A549 (cell line): ENCODE measurements at regions not wholly inside any gene's neighbourhood (a gene's known extent, or its start where the extent isn't known, plus 50 kb on each side); places are given as distances from the start of the nearest gene placed in this dataset.

Experiments
- ATAC-seq, 2 experiments: fragments of 200-7000 bp in 1 of 2; fragments of >200 bp in 1 of 2; cut with Nextera tagmentation in 1 of 2; cut with Tn5 transposase in 1 of 2; 3 replicates each; pipeline versions ENCODE4 v1.8.0 to v1.9.1; 2018 to 2020; ENCODE audit warnings: mild to moderate bottlenecking in 1 of 2, moderate library complexity in 1 of 2
- CTCF ChIA-PET: fragments of 300-600 bp; sonication (Branson Sonifier 250); formaldehyde crosslinking; extraction: SDS; loops from one replicate; lab custom pipeline; 2021; ENCODE audit warnings: antibody characterized with exemption, inconsistent platforms; lab: Yijun Ruan, JAX
- POLR2A ChIA-PET: fragments of 350-600 bp; formaldehyde crosslinking; extraction: SDS; loops from one replicate; lab custom pipeline; 2021; ENCODE audit warnings: antibody characterized with exemption, inconsistent platforms; lab: Yijun Ruan, JAX
- DNase-seq, 2 experiments: peaks; one replicate each; pipeline versions ENCODE4 v3.0.0 to v3.0.0-alpha.2; 2011 to 2016; ENCODE audit warnings: low read depth in 1 of 2, low spot score in 1 of 2
- FAIRE-seq: peaks from 2 replicates; lab custom pipeline; 2011; peaks lifted over from hg19 to GRCh38; lab: Jason Lieb, UNC
- H3K27ac ChIP-seq, 2 experiments: fragments of >200 bp; sonication (Bioruptor Twin); formaldehyde crosslinking; 3 replicates each; pipeline ENCODE4 v1.5.1; 2016 to 2017
- H3K4me1 ChIP-seq: fragments of >200 bp; sonication (Bioruptor Twin); formaldehyde crosslinking; 3 replicates; pipeline ENCODE4 v1.6.1; 2016
- H3K4me2 ChIP-seq: fragments of >200 bp; sonication (Bioruptor Twin); formaldehyde crosslinking; 3 replicates; pipeline ENCODE4 v1.6.1; 2016
- H3K4me3 ChIP-seq: fragments of >200 bp; sonication (Bioruptor Twin); formaldehyde crosslinking; 3 replicates; pipeline ENCODE4 v1.5.1; 2016
- H3K9me3 ChIP-seq: fragments of >200 bp; sonication (Bioruptor Twin); formaldehyde crosslinking; 3 replicates; pipeline ENCODE4 v1.6.1; 2016
- ATOH8 ChIP-seq: fragments of 250-450 bp; sonication (Bioruptor Pico); IDR thresholded peaks from 2 replicates; pipeline ENCODE4 v1.5.0; 2020; ENCODE audit warnings: low read depth, mild to moderate bottlenecking, moderate library complexity
- CEBPB ChIP-seq, 2 experiments: fragments of >200 bp in 1 of 2; sonication (Bioruptor Twin) in 1 of 2; formaldehyde crosslinking in 1 of 2; IDR thresholded peaks; 2 replicates each; pipeline ENCODE4 v1.6.1; 2012 to 2016
- EHMT2 ChIP-seq: fragments of 200-600 bp; sonication (generic); IDR thresholded peaks from 2 replicates; pipeline ENCODE4 v1.6.1; 2016; ENCODE audit warnings: antibody characterized with exemption, low read depth, mild to moderate bottlenecking, moderate library complexity
- EP300 ChIP-seq, 2 experiments: fragments of >200 bp; sonication (Bioruptor Twin); formaldehyde crosslinking; IDR thresholded peaks; 2 replicates in 1 of 2; 3 replicates in 1 of 2; pipeline ENCODE4 v1.6.1; 2016 to 2017
- FOSB ChIP-seq: fragments of 250-450 bp; sonication (Bioruptor Pico); IDR thresholded peaks from 2 replicates; pipeline ENCODE4 v1.5.0; 2020; ENCODE audit warnings: mild to moderate bottlenecking, moderate library complexity
- GATA3 ChIP-seq: IDR thresholded peaks from 2 replicates; pipeline ENCODE4 v1.6.1; 2012; ENCODE audit warnings: borderline replicate concordance
- HEYL ChIP-seq: fragments of 250-450 bp; sonication (Bioruptor Pico); IDR thresholded peaks from 2 replicates; pipeline ENCODE4 v1.8.0; 2021; ENCODE audit warnings: mild to moderate bottlenecking, moderate library complexity
- HOXA7 ChIP-seq: fragments of 250-450 bp; sonication (Bioruptor Pico); IDR thresholded peaks from 2 replicates; pipeline ENCODE4 v1.5.0; 2020; ENCODE audit warnings: mild to moderate bottlenecking, moderate library complexity
- HOXB13 ChIP-seq: fragments of 250-450 bp; sonication (Bioruptor Pico); IDR thresholded peaks from 2 replicates; pipeline ENCODE4 v1.5.0; 2020; ENCODE audit warnings: low read depth, mild to moderate bottlenecking, moderate library complexity
- JUN ChIP-seq, 2 experiments: fragments of >200 bp; sonication (Bioruptor Twin); formaldehyde crosslinking; IDR thresholded peaks; 2 replicates in 1 of 2; 3 replicates in 1 of 2; pipeline ENCODE4 v1.6.1; 2016 to 2017
- KDM1A ChIP-seq: fragments of 200-600 bp; sonication (generic); IDR thresholded peaks from 2 replicates; pipeline ENCODE4 v1.6.1; 2016; ENCODE audit warnings: low read depth, mild to moderate bottlenecking
- NFE2L2 ChIP-seq: fragments of 150-350 bp; conservative IDR thresholded peaks from 2 replicates; pipeline ENCODE4 v1.6.1; 2014; ENCODE audit warnings: low read length
- RARB ChIP-seq: fragments of 250-450 bp; sonication (Bioruptor Pico); IDR thresholded peaks from 2 replicates; pipeline ENCODE4 v1.8.0; 2021; ENCODE audit warnings: mild to moderate bottlenecking, moderate library complexity
- REST ChIP-seq: fragments of 200-600 bp; sonication (generic); IDR thresholded peaks from 2 replicates; pipeline ENCODE4 v1.6.1; 2016; ENCODE audit warnings: antibody characterized with exemption, mild to moderate bottlenecking, moderate library complexity
- RFX5 ChIP-seq: fragments of 450-650 bp; IDR thresholded peaks from 2 replicates; pipeline ENCODE4 v1.7.1; 2014; ENCODE audit warnings: antibody characterized with exemption, mild to moderate bottlenecking, moderate library complexity
- RNF2 ChIP-seq: fragments of 200-600 bp; sonication (generic); IDR thresholded peaks from 2 replicates; pipeline ENCODE4 v1.6.1; 2016; ENCODE audit warnings: low read depth, mild to moderate bottlenecking, antibody characterized with exemption, moderate library complexity, borderline replicate concordance
- SMC3 ChIP-seq: fragments of >200 bp; sonication (Bioruptor Twin); formaldehyde crosslinking; IDR thresholded peaks from 3 replicates; pipeline ENCODE4 v1.6.1; 2018; ENCODE audit warnings: inconsistent platforms
- TFCP2L1 ChIP-seq: fragments of 250-450 bp; sonication (Bioruptor Pico); IDR thresholded peaks from 2 replicates; pipeline ENCODE4 v1.5.0; 2021; ENCODE audit warnings: mild to moderate bottlenecking
- TP53 ChIP-seq: fragments of 250-450 bp; sonication (Bioruptor Pico); IDR thresholded peaks from 2 replicates; pipeline ENCODE4 v1.5.0; 2021; ENCODE audit warnings: mild to moderate bottlenecking, moderate library complexity
- USF2 ChIP-seq: fragments of 450-650 bp; IDR thresholded peaks from 2 replicates; pipeline ENCODE4 v1.6.1; 2014; ENCODE audit warnings: antibody characterized with exemption
- WGBS: methylation state at CpG from one replicate; pipeline ENCODE4 v1.1.6; 2017; ENCODE audit errors: missing lambda C conversion rate; 5-methylcytosine and 5-hydroxymethylcytosine counted together
- TF ChIP-seq, protein P1 (sequence below): IDR thresholded peaks from 2 replicates; pipeline ENCODE4 v1.6.1; 2012; ENCODE audit warnings: low read depth, borderline replicate concordance

DNA sequence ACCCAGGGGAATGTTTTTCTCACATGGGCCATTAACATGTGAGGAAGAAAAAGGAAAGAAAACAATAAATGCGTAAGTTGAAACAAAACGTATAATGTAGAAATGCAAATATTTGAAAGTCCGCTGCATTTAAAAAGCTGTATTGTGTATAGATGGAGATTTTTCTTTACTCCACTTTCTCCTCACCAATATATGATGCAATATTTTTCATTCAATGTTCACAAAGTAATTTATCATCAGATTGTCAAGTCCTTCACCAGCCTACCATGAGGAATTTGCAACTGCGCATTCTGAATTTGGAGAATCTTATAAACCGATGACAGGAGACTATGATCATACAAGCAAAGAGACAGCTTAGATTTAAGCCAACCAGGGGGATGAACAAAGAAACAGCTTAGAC is 69.9 kb downstream of the SOD2 start:
- ChIA-PET POLR2A (no interaction called here), CTCF (interaction anchor here (1.0 kb wide), 3 partner anchors 10 to 454 kb away, joined by 3 to 5 read pairs (median 3); partner anchors contain the start of gene FNDC1)
- WGBS = 82% methylated on average over 5 of the region's 5 CpGs
- Histone ChIP-seq H3K4me3 (no peak overlapping the region), H3K4me1 (no peaks in the 10 kb centered on the region), H3K27ac (no peak overlapping the region), H3K4me2 (no peak overlapping the region), H3K9me3 (no peaks in the 10 kb centered on the region)
- TF ChIP-seq RNF2 (no peak), SMC3 (no peak), JUN (IDR thresholded peaks at IDR 0.05) (no peak), TP53 (no peak), GATA3 (no peak), NFE2L2 (no peak), RARB (CRISPR knock-in tag) (no peak), HOXB13 (no peak)
- no peak for DNase-seq
- ATAC-seq = no peak
- FAIRE-seq = no peak

DNA sequence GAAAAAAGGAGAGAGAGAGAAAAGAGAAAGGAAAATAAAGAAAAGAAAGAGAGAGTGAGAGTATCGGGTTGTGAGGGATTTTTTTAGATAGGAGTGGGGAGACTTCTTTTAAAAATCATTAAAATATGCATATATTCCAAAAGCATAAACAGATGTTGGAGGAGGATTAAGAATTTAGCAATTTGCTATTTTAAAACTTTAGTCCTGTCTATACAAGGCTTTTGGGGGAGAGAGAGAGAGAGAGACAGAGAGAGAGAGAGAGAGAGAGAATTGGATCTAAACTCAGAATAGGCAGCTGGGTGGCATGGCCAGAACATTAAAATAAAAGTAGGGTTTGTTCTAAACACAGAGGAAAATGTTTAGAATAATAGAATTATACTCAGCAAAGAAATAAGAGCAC is 72.1 kb downstream of the SOD2 start:
- Histone ChIP-seq H3K27ac (no peak overlapping the region), H3K9me3 (no peaks in the 10 kb centered on the region), H3K4me1 (no peaks in the 10 kb centered on the region), H3K4me3 (no peak overlapping the region), H3K4me2 (no peak overlapping the region)
- ATAC-seq (no peak), DNase-seq (no peak), FAIRE-seq (no peak)
- ChIA-PET POLR2A (no interaction called here), CTCF (interaction anchor here (0.9 to 2.1 kb wide), 2 partner anchors 34 to 368 kb away, joined by 4 to 6 read pairs; no protein-coding TSS in a partner anchor)
- TF ChIP-seq FOSB (no peak), NFE2L2 (no peak), EHMT2 (no peak), HEYL (no peak), REST (no peak), USF2 (no peak), EP300 (IDR thresholded peaks at IDR 0.05) (no peak), RFX5 (no peak), CEBPB (IDR thresholded peaks at IDR 0.05) (no peak), KDM1A (no peak), HOXA7 (no peak), TFCP2L1 (CRISPR knock-in tag) (no peak), ATOH8 (CRISPR knock-in tag) (no peak)
- TF ChIP-seq, protein P1, sequence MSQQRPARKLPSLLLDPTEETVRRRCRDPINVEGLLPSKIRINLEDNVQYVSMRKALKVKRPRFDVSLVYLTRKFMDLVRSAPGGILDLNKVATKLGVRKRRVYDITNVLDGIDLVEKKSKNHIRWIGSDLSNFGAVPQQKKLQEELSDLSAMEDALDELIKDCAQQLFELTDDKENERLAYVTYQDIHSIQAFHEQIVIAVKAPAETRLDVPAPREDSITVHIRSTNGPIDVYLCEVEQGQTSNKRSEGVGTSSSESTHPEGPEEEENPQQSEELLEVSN = no peak
- WGBS = 34% methylated on average over 1 of the region's 1 CpG
